Neural cell (in vitro differentiated cells): ENCODE measurements at regions not wholly inside any gene's neighbourhood (a gene's known extent, or its start where the extent isn't known, plus 50 kb on each side); places are given as distances from the start of the nearest gene placed in this dataset.

ENCODE experiments used
- H2AFZ ChIP-seq: fragments of 200-600, 300-800 bp; sonication (generic), shearing (Covaris generic); 2 replicates; pipeline ENCODE4 v1.6.0; 2014; ENCODE audit warnings: low read depth, mild to moderate bottlenecking, antibody characterized with exemption, low read length, moderate library complexity
- H3F3A ChIP-seq: fragments of 200-600 bp; shearing (Covaris generic); 2 replicates; pipeline ENCODE4 v1.6.1; 2016; ENCODE audit warnings: mild to moderate bottlenecking, moderate library complexity, mixed read lengths, antibody characterized with exemption, low read length; ENCODE audit not compliant: insufficient read depth, poor library complexity, severe bottlenecking
- H3K27ac ChIP-seq: fragments of 200-600, 300-800 bp; sonication (generic), shearing (Covaris generic); 2 replicates; pipeline ENCODE4 v1.5.1; 2014; ENCODE audit warnings: mild to moderate bottlenecking, low read length, moderate library complexity
- H3K27me3 ChIP-seq: fragments of 300-800, 200-600 bp; sonication (generic), shearing (Covaris generic); 2 replicates; pipeline ENCODE4 v1.6.0; 2014; ENCODE audit warnings: mild to moderate bottlenecking, low read depth, low read length, moderate library complexity; ENCODE audit not compliant: insufficient read depth
- H3K36me3 ChIP-seq: fragments of 300-800, 200-600 bp; sonication (generic), shearing (Covaris generic); 2 replicates; pipeline ENCODE4 v1.5.1; 2014; ENCODE audit warnings: mild to moderate bottlenecking, antibody characterized with exemption, low read length, moderate library complexity; ENCODE audit not compliant: insufficient read depth
- H3K4me2 ChIP-seq: fragments of 300-800, 200-600 bp; sonication (generic), shearing (Covaris generic); 2 replicates; pipeline ENCODE4 v1.6.0; 2014; ENCODE audit warnings: mild to moderate bottlenecking, low read length
- H3K4me3 ChIP-seq: fragments of 300-800, 200-600 bp; sonication (generic), shearing (Covaris generic); 2 replicates; pipeline ENCODE4 v1.5.1; 2014; ENCODE audit warnings: mild to moderate bottlenecking, low read length, moderate library complexity
- H3K79me2 ChIP-seq: fragments of 200-600 bp; shearing (Covaris generic); replicated peaks from 2 replicates; pipeline ENCODE4 v1.6.0; 2014; ENCODE audit warnings: mild to moderate bottlenecking, low read length, moderate library complexity; ENCODE audit not compliant: insufficient read depth
- H3K9ac ChIP-seq: fragments of 300-800, 200-600 bp; sonication (generic), shearing (Covaris generic); 2 replicates; pipeline ENCODE4 v1.6.1; 2016; ENCODE audit warnings: mild to moderate bottlenecking, low read length, mixed read lengths
- H3K9me2 ChIP-seq: fragments of 200-600 bp; shearing (Covaris generic); 2 replicates; pipeline ENCODE4 v1.6.1; 2016; ENCODE audit warnings: mild to moderate bottlenecking, low read length, mixed read lengths; ENCODE audit not compliant: insufficient read depth
- H3K9me3 ChIP-seq: fragments of 200-600, 300-800 bp; sonication (generic), shearing (Covaris generic); 2 replicates; pipeline ENCODE4 v1.6.1; 2016; ENCODE audit warnings: mild to moderate bottlenecking, mixed run types, low read length, moderate library complexity, mixed read lengths
- H4K20me1 ChIP-seq: fragments of 200-600 bp; shearing (Covaris generic); 2 replicates; pipeline ENCODE4 v1.6.1; 2016; ENCODE audit warnings: mild to moderate bottlenecking, mixed run types; ENCODE audit not compliant: insufficient read depth
- CTCF ChIP-seq: fragments of 450-650 bp; IDR thresholded peaks from 2 replicates; pipeline ENCODE4 v1.5.1; 2014; ENCODE audit warnings: antibody characterized with exemption, mild to moderate bottlenecking, moderate library complexity; ENCODE audit not compliant: poor library complexity, severe bottlenecking
- EP300 ChIP-seq: fragments of 450-650 bp; conservative IDR thresholded peaks from 2 replicates; pipeline ENCODE4 v1.6.1; 2014; ENCODE audit warnings: antibody characterized with exemption, mild to moderate bottlenecking, moderate library complexity; ENCODE audit not compliant: poor library complexity, severe bottlenecking
- EZH2 ChIP-seq: fragments of 200-600, 300-800 bp; shearing (Covaris generic), sonication (generic); IDR thresholded peaks from 2 replicates; pipeline ENCODE4 v1.6.1; 2014; ENCODE audit warnings: antibody characterized with exemption, low read length, borderline replicate concordance, mild to moderate bottlenecking; ENCODE audit not compliant: insufficient read depth, poor library complexity, severe bottlenecking
- MXI1 ChIP-seq: fragments of 450-650 bp; conservative IDR thresholded peaks from 2 replicates; pipeline ENCODE4 v1.6.1; 2014; ENCODE audit warnings: antibody characterized with exemption, mild to moderate bottlenecking; ENCODE audit not compliant: poor library complexity, severe bottlenecking
- POLR2AphosphoS5 ChIP-seq: IDR thresholded peaks from 2 replicates; pipeline ENCODE4 v1.6.1; 2012
- RAD21 ChIP-seq: fragments of 450-650 bp; conservative IDR thresholded peaks from 2 replicates; pipeline ENCODE4 v1.6.1; 2014; ENCODE audit warnings: antibody characterized with exemption, mild to moderate bottlenecking, moderate library complexity
- REST ChIP-seq: IDR thresholded peaks from 2 replicates; pipeline ENCODE4 v1.6.1; 2012; ENCODE audit warnings: borderline replicate concordance
- SMC3 ChIP-seq: fragments of 450-650 bp; conservative IDR thresholded peaks from 2 replicates; pipeline ENCODE4 v1.6.1; 2014; ENCODE audit warnings: antibody characterized with exemption, mild to moderate bottlenecking, moderate library complexity; ENCODE audit not compliant: poor library complexity
- TAF1 ChIP-seq: IDR thresholded peaks from 2 replicates; pipeline ENCODE4 v1.6.1; 2012; ENCODE audit warnings: low read depth

GRCh38 chr2:226077031-226077430 is 677.5 kb downstream of the NYAP2 start:
- Histone ChIP-seq H3F3A (no peaks in the 10 kb centered on the region), H3K4me3 (no peak overlapping the region), H3K9ac (no peak overlapping the region), H3K27me3 (no peaks in the 10 kb centered on the region), H2AFZ (no peak overlapping the region), H3K9me2 (no peaks in the 10 kb centered on the region), H3K79me2 (no peaks in the 10 kb centered on the region), H3K27ac (no peak overlapping the region), H3K4me2 (no peak overlapping the region), H3K36me3 (no peaks in the 10 kb centered on the region), H3K9me3 (no peaks in the 10 kb centered on the region), H4K20me1 (no peaks in the 10 kb centered on the region)
- TF ChIP-seq REST (no peak), EZH2 (no peak), TAF1 (no peak), EP300 (no peak), CTCF (no peak), MXI1 (no peak), POLR2AphosphoS5 (no peak), SMC3 (no peak), RAD21 (no peak)

GRCh38 chr2:226076529-226076928 is 677.0 kb downstream of the NYAP2 start:
- no peaks in the 10 kb centered on the region for H3K9me3 ChIP-seq
- H4K20me1 ChIP-seq: no peaks in the 10 kb centered on the region
- no peak for TF ChIP-seq POLR2AphosphoS5
- no peak for TF ChIP-seq REST
- TF ChIP-seq TAF1: no peak
- TF ChIP-seq EZH2: no peak
- TF ChIP-seq MXI1: no peak
- TF ChIP-seq EP300: no peak
- no peak for TF ChIP-seq RAD21
- TF ChIP-seq CTCF: no peak
- TF ChIP-seq SMC3: no peak
- no peak overlapping the region for H3K27ac ChIP-seq
- no peak overlapping the region for H3K4me3 ChIP-seq
- H3K9me2 ChIP-seq: no peaks in the 10 kb centered on the region
- no peak overlapping the region for H3K4me2 ChIP-seq
- H3K9ac ChIP-seq: no peak overlapping the region
- H3K27me3 ChIP-seq: no peaks in the 10 kb centered on the region
- no peak overlapping the region for H2AFZ ChIP-seq
- no peaks in the 10 kb centered on the region for H3K79me2 ChIP-seq
- H3K36me3 ChIP-seq: no peaks in the 10 kb centered on the region
- no peaks in the 10 kb centered on the region for H3F3A ChIP-seq
